Activated CD4-positive, alpha-beta T cell treated with anti-CD3 and anti-CD28 coated beads, Interleukin-2, amount 50 U/mL, for 24 hours (primary cell): ENCODE measurements at regions not wholly inside any gene's neighbourhood (a gene's known extent, or its start where the extent isn't known, plus 50 kb on each side); places are given as distances from the start of the nearest gene placed in this dataset.

Source experiments
- DNase-seq, 2 donors: peaks; one replicate each; pipeline ENCODE4 v3.0.0-alpha.2; 2020; ENCODE audit warnings: low read depth in 1 of 2, low spot score in 1 of 2

DNA sequence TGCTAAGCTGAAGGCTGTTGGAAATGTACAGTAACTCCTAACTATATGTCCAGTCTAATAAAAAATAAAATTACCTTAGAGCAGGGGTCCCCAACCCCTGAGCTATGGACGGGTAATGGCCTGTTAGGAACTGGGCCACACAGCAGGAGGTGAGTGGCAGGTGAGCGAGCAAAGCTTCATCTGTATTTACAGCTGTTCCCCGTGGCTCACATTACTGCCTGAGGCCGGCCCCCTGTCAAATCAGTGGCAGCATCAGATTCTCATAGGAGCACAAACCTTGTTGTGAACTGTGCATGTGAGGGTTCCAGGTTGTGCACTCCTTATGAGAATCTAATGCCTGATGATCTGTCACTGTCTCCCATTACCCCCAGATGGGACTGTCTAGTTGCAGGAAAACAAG is 73.1 kb upstream of the CXCR4 start:
- DNase-seq: no peak

DNA sequence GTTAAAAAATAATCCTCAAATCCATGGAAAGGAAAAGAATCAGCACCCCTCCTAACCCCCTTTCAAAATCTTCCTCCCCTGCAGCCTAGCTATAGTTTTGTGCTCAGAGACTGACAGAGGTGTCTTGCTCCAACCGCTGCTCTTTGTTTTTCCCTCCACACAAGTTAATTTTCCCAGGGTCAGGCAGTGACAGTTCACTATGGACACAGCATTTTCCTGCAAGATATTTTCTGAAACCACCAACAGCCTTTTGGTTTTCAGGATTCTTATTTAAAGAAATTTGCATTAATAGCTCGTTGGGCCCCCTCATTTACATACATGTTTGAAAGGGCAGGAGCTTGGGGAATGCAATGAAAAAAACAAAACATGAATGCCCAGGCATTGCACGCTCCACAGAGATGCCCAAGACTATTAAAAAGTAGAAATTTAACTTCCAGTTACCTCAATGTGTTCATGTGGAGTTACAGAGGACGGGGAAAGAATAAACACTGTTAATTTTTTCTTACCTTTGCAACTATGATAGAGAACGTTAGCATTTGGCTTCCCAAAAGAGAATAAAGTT is 71.4 kb upstream of the CXCR4 start:
- DNase-seq: no peak

DNA sequence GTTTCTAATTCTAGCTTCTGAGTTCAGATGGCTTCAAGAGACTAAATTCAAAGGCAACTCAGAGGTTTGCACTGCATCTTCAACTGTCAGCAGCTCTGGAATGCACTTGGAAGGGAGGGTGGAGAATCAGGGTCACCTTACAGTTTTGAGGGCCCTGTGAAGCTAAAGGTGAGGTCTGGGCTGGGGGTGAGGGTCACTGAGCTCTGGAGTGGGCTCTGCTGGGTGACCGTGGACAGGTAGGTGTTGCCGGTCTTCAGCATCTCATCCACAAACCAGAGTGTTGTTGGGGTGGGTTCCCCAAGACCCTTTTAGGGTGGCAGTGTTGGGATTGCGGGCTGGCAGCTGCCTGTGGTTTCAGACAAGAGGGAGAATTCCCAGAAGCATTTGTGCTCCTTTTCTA is 70.1 kb upstream of the CXCR4 start:
- DNase-seq: no peak

DNA sequence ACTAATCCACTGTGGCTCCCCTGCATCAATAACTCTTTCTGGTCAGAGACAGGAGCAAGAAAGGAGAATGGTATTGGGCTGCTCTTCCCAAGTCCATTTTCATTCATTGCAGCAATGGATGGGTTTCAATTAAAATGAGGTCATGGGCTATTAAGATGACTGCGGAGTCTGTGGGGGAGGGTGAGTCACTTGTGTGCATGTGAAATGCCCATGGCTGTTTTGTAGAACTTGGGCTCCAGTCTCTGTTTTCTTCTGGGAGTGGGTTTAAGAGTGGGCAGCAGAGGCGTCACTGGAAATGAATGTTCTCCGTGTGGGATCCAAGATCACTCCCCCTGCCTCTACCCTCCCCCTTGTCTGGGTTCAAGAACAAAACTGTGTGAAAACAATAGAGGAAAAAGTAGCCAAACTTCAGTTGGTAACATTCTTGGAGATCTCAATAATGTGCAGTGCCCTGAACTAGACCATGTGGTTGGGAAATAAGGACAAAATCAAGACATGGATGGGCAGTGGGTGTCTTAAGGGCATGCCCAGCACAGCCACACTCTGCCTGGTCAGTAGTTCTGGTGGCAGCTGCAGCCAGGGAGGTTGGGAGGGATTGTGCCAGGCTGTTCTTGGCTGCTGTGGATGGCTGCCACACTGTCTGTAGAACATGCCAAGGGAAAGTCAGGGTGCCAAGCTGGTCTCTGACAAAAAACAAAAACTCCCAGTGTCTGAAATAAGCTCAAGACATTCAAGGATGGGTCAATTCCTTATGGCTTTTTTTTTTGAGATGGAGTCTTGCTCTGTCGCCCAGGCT is 68.2 kb upstream of the CXCR4 start:
- DNase-seq: no peak

DNA sequence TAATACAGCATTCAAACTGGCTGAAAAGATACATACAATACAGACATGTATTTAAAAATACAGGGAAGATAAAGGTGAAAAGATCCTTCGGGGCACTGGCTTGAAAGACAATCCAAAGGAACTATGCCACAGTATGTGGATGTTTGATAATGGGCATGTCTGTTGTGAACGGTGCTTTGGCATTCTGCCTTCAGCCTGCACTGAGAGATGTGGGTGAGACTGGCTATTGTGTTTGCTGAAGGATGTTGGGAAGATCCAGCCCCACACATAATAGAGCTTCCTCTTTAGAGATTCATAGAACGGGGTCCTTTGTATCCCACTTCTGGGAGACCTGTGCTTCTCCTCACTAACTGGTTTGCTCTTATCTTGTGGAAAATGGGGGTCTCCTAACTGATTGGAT is 65.1 kb upstream of the CXCR4 start:
- no peak for DNase-seq

DNA sequence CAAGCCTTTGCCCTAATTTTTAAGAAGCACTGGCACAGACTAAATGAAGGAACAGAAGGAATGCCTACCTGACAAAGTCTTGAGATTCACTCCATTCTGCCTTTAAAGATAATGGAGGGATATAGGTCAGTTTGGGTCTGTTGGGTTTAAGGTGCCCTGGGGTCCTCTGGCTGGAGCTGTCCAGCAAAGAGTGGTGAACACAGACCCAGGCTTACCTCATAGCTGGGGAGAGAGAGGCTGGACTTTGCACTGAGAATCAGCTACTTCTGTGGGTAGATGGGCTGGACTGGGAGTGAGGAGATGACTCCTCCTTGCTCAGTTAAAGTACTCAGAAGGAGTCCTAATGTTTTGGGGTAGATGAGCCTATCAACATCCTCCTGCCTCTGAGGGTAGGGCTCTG is 64.4 kb upstream of the CXCR4 start:
- DNase-seq: no peak

DNA sequence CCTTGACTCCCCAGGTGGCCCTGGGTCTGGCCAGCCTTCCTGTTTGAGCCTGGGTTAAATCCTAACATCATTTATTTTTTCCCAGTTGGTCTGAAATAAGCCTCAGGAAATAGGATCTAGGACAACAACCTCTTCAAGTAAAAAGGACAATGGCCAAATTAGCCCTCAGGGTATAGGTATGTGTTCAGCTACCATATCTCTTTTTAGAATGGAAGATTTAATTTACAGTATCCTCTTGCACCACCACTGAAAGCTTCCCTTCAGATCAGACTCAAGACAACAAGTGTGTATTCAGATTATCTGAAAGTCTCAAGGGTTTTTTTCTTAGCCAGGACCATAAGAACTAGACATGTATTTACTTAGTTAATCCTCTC is 61.6 kb upstream of the CXCR4 start:
- no peak for DNase-seq

DNA sequence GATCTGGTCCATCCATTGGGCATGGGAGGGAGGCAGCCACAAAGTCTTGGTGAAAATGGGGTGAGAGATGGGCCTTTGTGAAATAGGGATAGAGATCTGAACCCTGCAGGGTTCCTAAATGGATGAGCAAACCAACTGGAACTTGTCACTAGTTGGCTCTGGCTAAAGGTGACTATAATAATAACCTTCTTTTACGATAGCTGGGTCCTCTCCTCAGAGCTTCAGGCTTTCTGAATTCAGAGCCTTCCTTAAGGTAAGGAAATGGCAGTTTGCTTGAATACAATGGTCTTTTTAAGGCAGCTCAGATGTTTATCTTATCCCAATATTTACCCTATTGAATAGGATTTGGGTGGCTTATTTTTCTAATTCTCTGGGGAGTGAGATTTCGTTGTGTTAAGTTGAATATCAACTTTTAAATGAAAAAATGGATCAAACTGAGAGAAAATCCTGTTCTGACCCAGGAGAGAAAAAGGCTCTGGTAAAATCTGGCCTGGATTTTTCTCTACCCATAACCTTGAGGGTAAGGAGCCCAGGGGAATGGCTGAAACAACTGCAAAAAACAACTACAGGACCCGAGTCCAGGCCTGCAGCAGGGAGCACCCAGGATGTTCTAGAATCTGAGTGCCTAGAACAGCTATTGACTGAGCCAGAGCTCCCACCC is 61.1 kb upstream of the CXCR4 start:
- no peak for DNase-seq

DNA sequence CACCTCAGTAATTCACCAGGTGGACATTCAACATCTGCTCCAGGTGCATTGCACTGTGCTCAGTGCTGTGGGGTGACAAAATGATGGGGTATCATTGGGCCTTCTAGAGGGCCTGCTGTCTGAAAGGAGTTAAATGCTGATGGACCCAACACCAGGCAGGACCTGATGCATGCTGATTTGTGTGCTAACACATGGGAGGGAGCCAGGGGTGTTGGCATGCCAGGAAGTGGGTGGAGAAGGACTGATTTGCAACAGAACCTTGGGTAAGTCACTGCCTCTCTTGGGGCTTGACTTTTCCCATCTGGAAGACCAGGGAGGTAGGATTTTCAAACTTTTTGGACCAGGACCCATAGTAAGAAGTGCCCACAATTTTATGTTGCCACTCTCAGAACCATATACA is 57.9 kb upstream of the CXCR4 start:
- DNase-seq: no peak

DNA sequence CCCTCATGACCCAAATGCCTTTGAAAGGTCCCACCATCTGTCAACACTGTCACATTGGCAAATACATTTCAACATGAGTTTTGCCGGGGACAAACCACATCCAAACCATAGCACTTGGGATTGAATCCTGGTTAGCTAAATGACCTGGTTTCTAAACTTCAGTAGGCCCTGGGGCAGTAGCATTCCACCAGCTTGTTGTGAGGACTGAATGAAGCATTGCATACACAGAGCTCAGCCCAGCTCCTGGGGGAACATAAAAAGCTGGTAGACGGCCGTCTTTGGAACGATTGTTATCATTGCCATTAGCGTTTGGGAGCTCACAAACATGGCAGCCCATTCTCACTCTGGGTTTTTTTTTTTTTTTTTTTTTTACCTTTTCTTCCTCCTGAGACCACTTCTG is 57.5 kb upstream of the CXCR4 start:
- DNase-seq: no peak

DNA sequence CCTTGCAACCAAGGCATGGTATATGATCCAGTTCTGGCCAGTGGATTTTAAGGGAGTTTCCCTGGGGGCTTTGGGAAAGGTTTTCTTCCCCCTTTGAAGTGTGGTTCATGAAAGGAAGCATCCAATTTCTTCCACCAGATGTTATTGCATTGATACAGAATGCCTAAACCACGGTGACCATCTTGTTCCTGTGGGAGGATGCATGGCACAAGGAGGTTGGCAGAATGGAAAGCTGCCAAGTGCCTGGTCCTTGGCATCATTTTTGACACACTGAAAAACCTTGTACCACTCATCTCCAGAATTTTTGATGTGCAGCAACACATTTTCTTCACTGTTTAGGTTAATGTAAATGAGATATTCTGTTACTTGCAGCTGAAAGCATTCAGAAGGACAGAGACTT is 55.2 kb upstream of the CXCR4 start:
- DNase-seq: no peak

DNA sequence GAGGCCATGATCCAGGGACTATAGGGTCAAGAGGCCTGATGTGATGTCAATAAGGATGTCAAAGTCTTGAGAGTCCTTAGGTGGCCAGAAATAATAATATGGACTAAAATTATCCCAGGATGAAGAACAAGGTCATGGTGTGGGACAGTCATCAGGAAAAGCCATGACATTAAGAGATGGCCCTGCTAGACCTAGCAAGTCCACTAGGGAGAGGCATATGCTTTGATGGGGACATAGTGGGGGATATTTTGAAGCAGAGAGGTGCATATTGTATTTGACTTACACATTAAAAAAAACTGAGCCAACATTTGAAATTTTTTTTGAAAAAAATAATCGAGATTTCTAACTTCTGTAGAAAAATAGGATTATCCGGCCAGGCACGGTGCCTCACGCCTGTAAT is 53.3 kb upstream of the CXCR4 start:
- no peak for DNase-seq

DNA sequence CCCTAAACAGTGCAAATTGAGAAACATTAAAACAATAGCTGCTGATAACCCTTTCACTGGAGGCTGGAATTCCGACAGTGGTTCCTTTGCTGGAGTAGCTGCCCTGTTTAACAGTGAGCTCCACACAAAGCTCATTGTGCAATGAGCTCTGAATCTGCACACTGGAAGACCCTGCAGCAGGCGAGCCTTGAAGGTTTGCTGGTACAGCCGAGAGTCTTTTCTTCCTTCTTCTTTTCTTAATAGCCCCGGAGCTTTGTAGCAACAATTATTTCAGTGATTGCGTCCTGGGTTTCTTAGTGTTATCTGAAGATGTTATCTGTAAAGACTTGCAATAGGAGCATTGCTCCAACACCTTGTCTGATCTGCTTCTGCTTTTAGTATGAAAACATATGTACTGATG is 50.8 kb upstream of the CXCR4 start:
- DNase-seq: no peak

DNA sequence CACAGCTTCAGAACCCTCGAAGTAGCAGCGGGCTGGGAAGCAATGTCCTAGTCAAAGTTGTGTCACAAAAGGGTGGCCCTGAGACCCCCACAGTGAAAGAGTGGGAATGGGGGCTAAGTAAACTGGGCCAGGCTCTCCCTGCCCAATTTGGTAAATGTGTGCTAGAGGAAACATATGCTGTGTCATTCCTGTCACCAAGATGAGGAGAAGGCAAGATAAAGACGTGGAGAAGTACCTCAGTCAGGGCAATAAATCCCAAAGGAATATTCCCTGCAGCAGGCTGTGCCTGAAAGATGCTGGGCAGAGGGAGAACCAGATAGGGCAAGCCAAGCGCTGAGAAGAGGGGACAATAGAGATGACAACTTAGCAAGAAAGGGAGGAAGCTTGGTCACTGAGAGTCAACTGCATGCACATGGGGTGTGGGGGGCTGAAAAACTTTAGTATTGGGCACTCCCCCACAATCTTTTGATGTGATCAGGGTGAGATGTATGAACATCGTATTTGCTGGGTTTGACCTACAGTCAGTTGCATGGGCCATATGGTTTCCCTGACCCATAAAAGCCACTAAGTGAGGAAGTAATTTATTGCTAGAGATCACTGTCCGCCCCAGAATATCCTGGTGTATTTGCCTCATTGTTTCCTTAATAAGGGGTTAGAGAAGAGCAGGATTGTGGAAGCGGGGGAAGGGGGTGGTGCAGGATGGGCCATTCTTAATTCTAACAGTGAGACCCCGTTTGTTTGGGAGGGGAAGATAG is 49.9 kb upstream of the CXCR4 start:
- DNase-seq: no peak
